Kidney epithelial cell (primary cell): ENCODE measurements at regions not wholly inside any gene's neighbourhood (a gene's known extent, or its start where the extent isn't known, plus 50 kb on each side); places are given as distances from the start of the nearest gene placed in this dataset.

ENCODE experiments used
- DNase-seq: peaks from one replicate; pipeline ENCODE4 v3.0.0-alpha.2; 2010; ENCODE audit warnings: low read depth
- H3K27me3 ChIP-seq: 2 replicates; pipeline ENCODE4 v1.6.0; 2011; ENCODE audit warnings: low read length; ENCODE audit not compliant: control insufficient read depth, insufficient read depth
- H3K36me3 ChIP-seq: 2 replicates; pipeline ENCODE4 v1.5.1; 2011; ENCODE audit warnings: low read length; ENCODE audit not compliant: control insufficient read depth, insufficient read depth
- H3K4me3 ChIP-seq: 2 replicates; pipeline ENCODE4 v1.5.1; 2011; ENCODE audit warnings: low read depth, mild to moderate bottlenecking, control low read depth, low read length
- CTCF ChIP-seq: IDR thresholded peaks from 2 replicates; pipeline ENCODE4 v1.5.1; 2011; ENCODE audit warnings: mild to moderate bottlenecking, moderate library complexity, low read length, control low read depth, inconsistent platforms; ENCODE audit not compliant: insufficient read depth, poor library complexity, severe bottlenecking

DNA sequence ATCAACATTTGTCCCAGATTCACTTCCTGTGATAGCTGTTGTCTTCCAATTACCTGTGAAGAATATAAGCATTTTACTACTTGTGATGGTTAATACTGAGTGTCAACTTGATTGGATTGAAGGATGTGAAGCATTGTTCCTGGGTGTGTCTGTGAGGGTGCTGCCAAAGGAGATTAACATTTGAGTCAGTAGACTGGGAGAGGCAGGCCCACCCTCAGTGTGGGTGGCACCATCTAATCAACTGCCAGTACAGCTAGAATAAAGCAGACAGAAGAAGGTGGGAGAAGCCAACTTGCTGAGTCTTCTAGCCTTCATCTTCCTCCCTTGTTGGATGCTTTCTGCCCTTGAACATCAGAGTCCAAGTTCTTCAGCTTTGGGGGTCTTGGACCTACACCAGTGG, 660.4 kb upstream of the GOT2 start:
- DNase-seq, result no peak
- TF ChIP-seq CTCF, result no peak
- no peaks in the 10 kb centered on the region for H3K27me3 ChIP-seq
- no peak overlapping the region for H3K4me3 ChIP-seq
- no peaks in the 10 kb centered on the region for H3K36me3 ChIP-seq

GRCh38 chr16:59392911-59393310, 658.8 kb upstream of the GOT2 start:
- H3K4me3 ChIP-seq, result no peak overlapping the region
- H3K36me3 ChIP-seq, result no peaks in the 10 kb centered on the region
- no peak for DNase-seq
- TF ChIP-seq CTCF, result no peak
- no peaks in the 10 kb centered on the region for H3K27me3 ChIP-seq

DNA sequence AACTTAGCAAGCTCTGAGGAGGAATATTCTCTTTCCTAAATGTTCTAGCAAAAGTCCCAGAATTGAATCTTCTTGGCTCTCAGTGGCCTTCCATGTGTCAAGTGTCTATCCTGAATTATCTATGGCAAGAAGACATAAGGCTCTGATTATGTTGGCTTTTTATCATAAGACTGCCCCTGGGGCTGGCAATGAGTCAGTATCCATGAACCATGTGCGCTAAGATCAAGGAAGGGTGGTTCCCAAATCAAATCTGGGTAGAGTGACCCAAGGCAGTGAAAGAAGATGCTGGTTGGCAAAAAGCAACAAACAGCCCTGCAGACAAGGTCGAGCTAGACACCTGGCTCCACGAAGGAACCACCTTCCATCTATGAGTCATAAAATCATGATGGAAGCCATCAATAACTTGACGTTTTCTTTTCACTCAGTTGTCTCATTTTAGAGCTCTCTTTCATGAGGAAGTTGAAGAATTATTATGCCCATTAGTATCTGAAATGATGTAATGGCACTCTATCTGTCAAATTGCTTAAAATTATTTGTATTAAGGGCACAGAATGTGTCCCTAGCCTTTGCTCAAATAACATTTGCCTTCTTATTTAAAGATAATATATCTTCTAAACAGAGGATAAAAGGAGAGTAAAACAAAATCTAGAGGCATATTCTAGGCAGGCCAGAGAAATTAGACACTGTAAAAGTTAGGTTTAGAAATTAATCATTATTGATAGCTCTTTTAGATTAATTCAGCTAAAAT, 657.7 kb upstream of the GOT2 start:
- TF ChIP-seq CTCF, result no peak
- Histone ChIP-seq H3K36me3 (no peaks in the 10 kb centered on the region), H3K4me3 (no peak overlapping the region), H3K27me3 (no peaks in the 10 kb centered on the region)
- no peak for DNase-seq

GRCh38 chr16:59385959-59386358, 651.8 kb upstream of the GOT2 start:
- Histone ChIP-seq H3K27me3 (no peaks in the 10 kb centered on the region), H3K4me3 (no peak overlapping the region), H3K36me3 (no peaks in the 10 kb centered on the region)
- peak; percentile 29 for DNase-seq
- no peak for TF ChIP-seq CTCF

GRCh38 chr16:59385491-59385890, 651.4 kb upstream of the GOT2 start:
- DNase-seq, result no peak
- no peaks in the 10 kb centered on the region for H3K36me3 ChIP-seq
- no peak for TF ChIP-seq CTCF
- H3K27me3 ChIP-seq, result no peaks in the 10 kb centered on the region
- H3K4me3 ChIP-seq, result no peak overlapping the region

DNA sequence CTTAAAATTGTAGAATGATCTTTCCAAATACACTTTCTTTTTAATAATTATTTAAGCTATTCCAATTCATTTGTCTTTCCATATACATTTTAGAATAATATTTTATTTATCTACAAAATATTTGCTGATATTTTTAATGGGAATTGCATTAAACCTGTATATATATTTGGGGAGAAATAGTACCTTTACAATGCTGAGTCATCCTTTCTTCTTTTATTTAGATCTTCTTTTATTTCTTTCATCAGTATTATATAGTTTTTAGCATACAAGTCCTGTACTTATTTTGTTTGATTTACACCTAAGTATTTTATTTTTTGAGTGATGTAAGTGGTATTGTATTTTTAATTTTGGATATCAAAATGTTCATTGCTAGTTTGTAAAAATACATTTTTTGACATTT, 639.5 kb upstream of the GOT2 start:
- Histone ChIP-seq H3K27me3 (no peaks in the 10 kb centered on the region), H3K36me3 (no peaks in the 10 kb centered on the region), H3K4me3 (no peak overlapping the region)
- DNase-seq, result no peak
- no peak for TF ChIP-seq CTCF
